ENCODE measurements at regions not wholly inside any gene's neighbourhood (a gene's known extent, or its start where the extent isn't known, plus 50 kb on each side); places are given as distances from the start of the nearest gene placed in this dataset.

DNA sequence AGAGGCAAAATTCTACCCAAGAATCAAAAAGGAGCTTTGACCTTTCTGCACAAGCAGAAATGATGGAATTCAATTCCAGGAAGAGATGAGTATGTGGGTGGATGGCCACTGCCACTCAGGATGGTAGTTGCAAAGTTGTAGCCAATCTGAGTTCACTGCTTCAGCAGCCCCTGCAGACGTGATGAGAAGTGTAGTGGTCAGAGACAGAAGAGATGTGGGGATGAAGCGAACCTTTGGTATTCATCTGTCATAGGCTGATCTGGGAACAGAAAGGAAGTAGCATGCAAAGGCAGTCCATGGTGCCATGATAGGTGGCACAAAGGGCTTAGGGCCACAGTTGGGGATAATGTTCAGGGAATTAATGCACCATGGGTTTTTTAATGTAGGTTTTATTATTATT lies 81.1 kb upstream of the PGBD5 start:
- TF ChIP-seq, protein P1, sequence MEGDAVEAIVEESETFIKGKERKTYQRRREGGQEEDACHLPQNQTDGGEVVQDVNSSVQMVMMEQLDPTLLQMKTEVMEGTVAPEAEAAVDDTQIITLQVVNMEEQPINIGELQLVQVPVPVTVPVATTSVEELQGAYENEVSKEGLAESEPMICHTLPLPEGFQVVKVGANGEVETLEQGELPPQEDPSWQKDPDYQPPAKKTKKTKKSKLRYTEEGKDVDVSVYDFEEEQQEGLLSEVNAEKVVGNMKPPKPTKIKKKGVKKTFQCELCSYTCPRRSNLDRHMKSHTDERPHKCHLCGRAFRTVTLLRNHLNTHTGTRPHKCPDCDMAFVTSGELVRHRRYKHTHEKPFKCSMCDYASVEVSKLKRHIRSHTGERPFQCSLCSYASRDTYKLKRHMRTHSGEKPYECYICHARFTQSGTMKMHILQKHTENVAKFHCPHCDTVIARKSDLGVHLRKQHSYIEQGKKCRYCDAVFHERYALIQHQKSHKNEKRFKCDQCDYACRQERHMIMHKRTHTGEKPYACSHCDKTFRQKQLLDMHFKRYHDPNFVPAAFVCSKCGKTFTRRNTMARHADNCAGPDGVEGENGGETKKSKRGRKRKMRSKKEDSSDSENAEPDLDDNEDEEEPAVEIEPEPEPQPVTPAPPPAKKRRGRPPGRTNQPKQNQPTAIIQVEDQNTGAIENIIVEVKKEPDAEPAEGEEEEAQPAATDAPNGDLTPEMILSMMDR (IDR thresholded peaks at IDR 0.05; ENCODE audit: low read depth, low read length): no peak
- no peak for TF ChIP-seq POLR2A (IDR thresholded peaks at IDR 0.05; ENCODE audit: extremely low read depth, insufficient read length)
